HG02759 (cell line): ENCODE measurements at regions not wholly inside any gene's neighbourhood (a gene's known extent, or its start where the extent isn't known, plus 50 kb on each side); places are given as distances from the start of the nearest gene placed in this dataset.

Experiments
- ATAC-seq: cut with Tn5 transposase; IDR thresholded peaks from one replicate; pipeline ENCODE4 v1.9.1; 2021; ENCODE audit warnings: mild to moderate bottlenecking, moderate library complexity; ENCODE audit not compliant: unreplicated experiment

DNA sequence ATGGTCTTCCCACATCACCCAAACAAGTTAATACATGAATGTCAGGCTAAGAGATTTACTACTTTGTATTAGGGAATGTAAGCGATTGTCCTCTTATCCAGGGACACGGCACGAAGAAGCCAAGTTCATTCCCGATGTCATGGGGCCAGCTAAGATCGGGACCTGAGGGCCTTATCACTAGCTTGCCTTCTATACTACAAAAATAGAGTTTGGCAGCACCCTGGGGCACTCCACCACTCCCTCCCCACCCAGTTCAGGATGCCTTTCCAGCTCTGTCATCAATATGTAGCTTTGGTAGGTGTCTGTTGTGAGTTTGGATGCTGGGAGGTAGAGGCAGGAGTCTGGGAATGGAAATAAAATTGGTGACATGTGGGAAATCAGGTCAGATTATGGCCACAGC lies 197.5 kb downstream of the ATG4C start:
- ATAC-seq: no peak

GRCh38 chr1:62988867-62989266 lies 204.9 kb downstream of the ATG4C start:
- no peak for ATAC-seq

GRCh38 chr1:62989497-62989896 lies 205.6 kb downstream of the ATG4C start:
- no peak for ATAC-seq

- no peak for ATAC-seq
Observed at GRCh38 chr1:62991152-62991551, 207.2 kb downstream of the ATG4C start.

DNA sequence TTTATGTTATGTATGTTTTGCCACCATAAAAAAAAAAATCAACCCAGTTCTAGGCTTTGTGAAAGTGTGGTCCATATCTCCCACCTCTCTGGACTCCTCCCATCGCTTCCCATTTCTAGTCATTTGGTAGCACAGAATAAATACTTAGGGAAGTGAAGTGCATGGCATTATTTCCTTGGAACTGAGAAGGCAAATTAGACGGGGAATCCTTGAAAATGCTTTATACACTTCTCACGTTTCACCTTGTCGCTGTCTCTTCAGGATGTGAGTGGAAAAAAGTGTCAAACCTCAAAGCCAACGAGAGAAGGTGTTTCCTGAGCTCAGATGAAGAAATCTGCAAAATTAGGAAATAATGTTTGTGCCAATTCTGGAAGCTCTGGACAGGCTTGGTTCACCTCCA lies 209.9 kb downstream of the ATG4C start:
- ATAC-seq: no peak

- no peak for ATAC-seq
Observed at GRCh38 chr1:62995173-62995572, 211.2 kb downstream of the ATG4C start.

DNA sequence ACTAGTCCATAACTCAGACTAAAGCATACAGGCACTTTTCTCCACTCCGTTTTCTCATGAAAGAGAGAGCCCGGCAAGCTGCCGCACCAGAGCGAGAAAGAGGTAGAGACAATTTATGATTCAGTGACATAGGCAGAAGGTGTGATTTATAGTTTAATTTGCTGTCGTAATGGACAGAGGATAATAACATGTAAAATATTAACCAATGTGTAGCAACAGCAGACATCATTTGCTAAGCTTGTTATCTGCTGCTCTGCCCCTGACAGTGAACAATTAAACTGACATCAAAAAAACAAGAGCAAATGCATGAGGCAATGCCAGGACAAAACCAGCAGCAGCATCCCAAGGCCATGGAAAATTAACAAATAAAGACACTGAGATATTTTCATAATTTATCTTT lies 214.0 kb downstream of the ATG4C start:
- no peak for ATAC-seq

GRCh38 chr1:62998845-62999649 lies 215.1 kb downstream of the ATG4C start:
- ATAC-seq: no peak

GRCh38 chr1:63000508-63000907 lies 216.6 kb downstream of the ATG4C start:
- ATAC-seq: no peak

GRCh38 chr1:63004868-63005267 lies 220.9 kb downstream of the ATG4C start:
- no peak for ATAC-seq

DNA sequence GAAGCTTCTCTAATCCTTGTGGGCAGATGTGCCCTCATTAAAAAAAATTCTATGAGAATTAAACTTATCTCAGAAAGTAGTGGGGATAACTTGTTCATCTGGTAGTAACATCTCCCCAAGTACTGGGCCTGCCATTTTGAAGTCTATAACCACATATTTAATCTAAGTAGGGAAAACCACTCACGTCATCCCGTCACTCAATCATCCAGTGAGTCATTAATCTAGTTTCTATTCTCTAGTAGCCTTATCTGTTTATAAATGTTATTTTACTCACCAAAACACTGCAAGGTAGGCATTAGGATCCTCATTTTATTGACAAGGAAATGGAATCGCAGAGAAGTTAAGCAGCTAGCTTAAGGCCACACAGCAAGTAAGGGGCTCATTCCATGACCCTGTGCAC lies 221.9 kb downstream of the ATG4C start:
- ATAC-seq: no peak

DNA sequence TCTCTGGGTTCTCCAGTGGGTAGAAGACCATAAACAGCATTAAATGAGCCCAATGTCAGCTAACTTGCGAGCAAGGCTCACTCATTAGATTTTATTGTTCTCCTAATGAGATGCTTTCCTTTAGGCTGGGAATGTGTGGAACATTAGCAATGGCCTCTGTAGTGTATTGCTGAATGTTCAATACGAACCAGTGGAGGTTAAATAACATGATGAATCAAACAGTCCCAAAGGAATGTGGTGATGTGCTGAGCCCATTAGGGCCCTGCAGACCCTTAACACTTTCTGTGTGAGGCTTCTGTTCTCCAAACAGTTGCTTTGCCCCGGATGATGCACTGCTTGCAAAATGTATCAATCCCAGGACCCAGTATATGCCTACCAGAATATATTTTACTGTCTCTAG lies 225.5 kb downstream of the ATG4C start:
- no peak for ATAC-seq

DNA sequence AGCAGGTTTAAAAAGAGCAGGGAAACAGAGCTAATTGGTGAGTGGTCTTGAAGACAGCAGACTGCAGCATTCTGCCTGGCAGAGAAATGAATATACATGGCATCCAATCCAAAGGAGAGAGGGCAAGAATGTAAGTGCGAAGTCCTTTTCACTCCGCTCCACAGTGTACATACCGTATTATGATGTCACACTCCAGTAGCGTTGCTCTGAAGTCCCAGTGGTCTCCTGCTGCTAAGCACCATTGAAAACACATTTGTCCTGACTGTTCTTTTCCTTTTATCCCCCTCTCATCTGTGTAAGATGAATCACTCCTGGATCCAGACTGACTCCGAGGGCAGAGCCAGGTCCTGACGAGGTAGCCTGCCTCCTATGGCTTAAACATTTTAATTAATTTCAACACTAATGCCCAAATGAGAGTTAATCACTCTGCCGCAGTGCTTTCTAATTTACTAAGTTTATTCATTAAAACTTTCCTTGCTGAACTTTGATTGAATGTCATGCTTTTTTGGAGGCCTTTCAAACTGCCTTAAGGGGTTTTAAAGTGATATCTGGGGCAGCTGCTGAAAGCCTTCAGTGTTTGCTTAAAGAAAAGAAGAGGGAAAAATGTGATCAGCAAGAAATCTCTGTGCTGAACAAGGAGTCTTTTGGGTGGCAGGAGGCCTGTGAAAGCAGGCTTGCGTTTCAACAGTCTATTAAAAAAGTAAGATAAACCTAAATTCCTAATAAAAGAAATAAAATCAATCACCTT lies 227.2 kb downstream of the ATG4C start:
- ATAC-seq: no peak

DNA sequence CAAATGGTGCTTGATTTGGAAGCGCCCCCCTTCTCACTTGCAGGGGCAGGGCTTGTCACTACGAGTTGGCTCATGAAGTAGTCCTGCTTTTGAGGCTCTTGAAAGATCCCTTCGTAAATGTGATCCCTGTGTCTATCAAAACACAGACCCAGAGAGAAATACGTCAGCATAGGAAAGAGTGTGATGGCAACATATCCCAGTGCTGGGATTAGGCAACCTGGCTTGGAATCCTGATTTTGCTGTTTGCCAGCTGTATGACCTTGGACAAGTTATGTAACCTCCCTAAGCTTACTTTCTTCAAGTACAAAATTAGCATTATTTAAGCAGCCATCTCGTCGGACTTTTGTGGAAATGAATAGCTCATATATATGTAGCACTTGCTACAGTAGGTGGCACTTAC lies 228.4 kb downstream of the ATG4C start:
- no peak for ATAC-seq

DNA sequence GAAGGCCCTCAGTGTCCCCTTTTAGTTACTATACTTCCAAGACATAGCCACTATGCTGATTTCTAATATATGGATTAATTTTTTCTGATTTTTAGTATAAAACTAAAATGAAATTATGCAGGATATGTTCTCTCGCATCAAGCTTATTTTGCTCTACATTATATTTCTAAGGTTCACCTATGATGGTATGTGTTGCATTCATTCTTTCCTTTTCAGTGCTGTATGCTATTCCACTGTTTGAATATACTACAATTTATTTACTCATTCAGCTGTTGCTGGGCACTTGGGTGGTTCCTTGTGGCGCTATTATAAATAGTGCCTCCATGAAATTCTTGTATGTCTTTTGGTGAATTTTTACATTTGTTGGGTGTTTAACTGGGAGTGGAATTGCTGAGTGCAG lies 230.3 kb downstream of the ATG4C start:
- ATAC-seq: no peak

DNA sequence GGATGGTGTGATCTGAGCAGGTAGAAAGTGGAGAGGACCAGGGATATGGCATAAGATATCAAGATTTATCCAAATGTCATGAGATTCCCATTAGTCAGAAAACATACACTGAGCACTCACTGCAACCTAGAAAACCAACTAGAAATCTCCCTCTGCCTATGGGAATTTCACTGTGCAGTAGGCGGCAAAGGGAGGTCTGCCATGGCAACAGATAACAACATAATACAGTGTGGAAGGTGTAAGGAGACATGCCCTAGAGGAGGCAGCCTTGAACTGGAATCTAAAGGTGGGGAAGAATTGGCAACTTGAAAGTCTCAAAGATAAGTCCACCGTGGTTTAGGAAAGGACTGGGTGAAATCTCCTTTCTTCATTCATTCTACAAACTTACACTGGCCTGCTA lies 238.4 kb downstream of the ATG4C start:
- no peak for ATAC-seq

DNA sequence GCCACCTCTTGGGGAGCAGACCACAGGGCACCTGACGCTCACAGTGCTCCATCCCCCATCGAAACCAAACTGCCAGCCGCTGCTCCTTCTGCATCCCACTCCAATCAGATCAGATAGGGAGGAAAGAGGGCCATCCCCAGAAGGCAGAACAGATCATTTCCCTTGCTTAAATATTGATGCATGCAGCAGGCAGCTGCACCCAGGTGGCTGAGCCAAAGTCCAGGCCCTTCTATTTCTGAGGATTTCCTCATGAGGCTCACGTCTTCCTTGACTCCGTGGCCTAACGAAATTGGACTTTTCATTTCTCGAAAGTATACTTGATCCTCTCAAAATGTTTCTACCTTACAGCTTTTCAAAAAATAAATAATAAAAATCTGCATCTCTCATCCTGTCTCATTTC lies 239.2 kb downstream of the ATG4C start:
- ATAC-seq: no peak

DNA sequence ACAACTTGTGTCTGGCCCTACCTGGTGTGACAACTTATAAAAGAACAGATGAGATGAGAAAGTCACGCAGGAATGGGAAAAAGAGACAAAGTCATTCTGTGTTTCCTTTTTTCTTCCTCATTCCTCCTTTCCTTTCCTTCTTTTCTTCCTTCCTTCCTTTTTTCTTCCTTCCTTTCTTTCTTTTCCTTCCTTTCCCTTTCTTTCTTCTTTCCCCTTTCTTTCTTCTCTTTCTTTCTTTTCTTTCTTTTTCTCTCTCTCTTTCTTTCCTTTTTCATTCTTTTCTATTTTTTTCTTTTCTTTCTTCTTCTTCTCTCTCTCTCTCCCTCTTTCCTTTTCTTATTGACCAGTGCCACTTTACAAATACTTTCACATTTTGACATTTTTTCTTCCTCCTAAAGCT lies 239.7 kb downstream of the ATG4C start:
- ATAC-seq: no peak

DNA sequence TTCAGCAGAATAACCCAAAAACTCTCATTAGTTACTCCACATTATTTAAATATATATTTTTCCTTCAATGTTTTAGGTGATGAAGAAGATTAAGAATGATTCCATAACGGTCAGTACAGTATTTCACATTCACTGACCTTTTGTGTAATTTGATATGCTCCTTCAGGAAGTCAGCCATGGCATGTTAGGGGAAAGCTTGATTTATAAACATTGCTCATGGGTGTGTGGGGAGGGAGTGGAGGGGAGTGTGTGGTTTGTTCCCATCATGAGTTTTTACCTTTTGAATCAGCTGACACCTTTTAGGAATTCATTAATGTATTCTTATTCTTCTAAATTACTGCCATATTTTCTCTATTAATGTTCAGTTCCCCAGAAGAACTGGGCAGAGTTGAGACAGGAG lies 240.2 kb downstream of the ATG4C start:
- ATAC-seq: no peak

- no peak for ATAC-seq
Observed at GRCh38 chr1:63027176-63027575, 243.2 kb downstream of the ATG4C start.

DNA sequence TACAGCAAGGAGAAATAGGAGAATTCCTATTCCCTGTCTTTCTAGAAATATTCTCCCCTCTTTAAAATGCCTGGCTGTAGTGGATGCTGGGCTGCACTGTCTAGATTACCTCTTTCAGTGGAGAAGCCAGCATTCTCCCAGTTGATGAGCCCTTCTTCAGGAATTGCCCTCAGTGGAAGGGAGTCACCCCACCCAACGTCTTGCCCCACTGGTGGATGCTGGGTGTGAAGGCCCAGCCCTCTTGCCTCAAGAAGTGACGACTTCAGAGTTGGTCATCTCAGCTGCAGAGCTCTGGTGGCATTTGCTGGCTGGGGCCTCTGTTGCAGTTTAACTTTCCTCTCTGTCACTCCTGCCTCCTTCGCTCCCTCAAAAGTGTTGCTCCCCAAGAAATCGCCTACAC lies 248.2 kb downstream of the ATG4C start:
- no peak for ATAC-seq

- no peak for ATAC-seq
Observed at GRCh38 chr1:63033211-63033610, 249.3 kb downstream of the ATG4C start.
